ENCODE measurements at regions not wholly inside any gene's neighbourhood (a gene's known extent, or its start where the extent isn't known, plus 50 kb on each side); places are given as distances from the start of the nearest gene placed in this dataset.

- TF ChIP-seq CTCF (IDR thresholded peaks at IDR 0.05; ENCODE audit: low read depth, low read length): no peak
- TF ChIP-seq MYC (IDR thresholded peaks at IDR 0.05; ENCODE audit: low read depth, low read length): no peak
These were observed 788.9 kb downstream of the UQCRFS1 start for GRCh38 chr19:28424077-28424476.
